GM12878 (cell line): ENCODE measurements at regions not wholly inside any gene's neighbourhood (a gene's known extent, or its start where the extent isn't known, plus 50 kb on each side); places are given as distances from the start of the nearest gene placed in this dataset.
A peak's percentile ranks its signal among the peaks of the same experiment; 100 is the strongest.

Experiments
- BCL11A ChIP-seq: IDR thresholded peaks from 2 replicates; pipeline ENCODE4 v1.6.1; 2011; ENCODE audit warnings: low read depth, low read length
- BCLAF1 ChIP-seq: fragments of 450-650 bp; IDR thresholded peaks from 2 replicates; pipeline ENCODE4 v1.6.1; 2017; ENCODE audit warnings: antibody characterized with exemption, mild to moderate bottlenecking, moderate library complexity
- BRCA1 ChIP-seq: IDR thresholded peaks from 2 replicates; pipeline ENCODE4 v1.6.1; 2011; ENCODE audit warnings: low read depth, low read length, improper control_type of control experiment
- CEBPZ ChIP-seq: fragments of 150-350 bp; IDR thresholded peaks from 2 replicates; pipeline ENCODE4 v1.6.1; 2016; ENCODE audit warnings: low read depth, low read length
- ESRRA ChIP-seq: IDR thresholded peaks from 2 replicates; pipeline ENCODE4 v1.6.1; 2012; ENCODE audit warnings: mild to moderate bottlenecking, low read length, improper control_type of control experiment
- FOS ChIP-seq: IDR thresholded peaks from 3 replicates; pipeline ENCODE4 v1.6.1; 2011; ENCODE audit warnings: borderline replicate concordance; ENCODE audit not compliant: insufficient read length; ENCODE audit errors: extremely low read depth
- GABPA ChIP-seq: IDR thresholded peaks from 2 replicates; pipeline ENCODE4 v1.6.1; 2014; ENCODE audit warnings: antibody characterized with exemption, low read depth, mild to moderate bottlenecking, inconsistent platforms
- HDAC6 ChIP-seq: fragments of 200-600 bp; sonication (generic); IDR thresholded peaks from one replicate; pipeline ENCODE4 v1.8.0; 2017; ENCODE audit warnings: antibody characterized with exemption; ENCODE audit not compliant: unreplicated experiment
- NFIC ChIP-seq: IDR thresholded peaks from 2 replicates; pipeline ENCODE4 v1.6.1; 2012; ENCODE audit warnings: low read depth, mild to moderate bottlenecking, inconsistent platforms, low read length, moderate library complexity
- PAX8 ChIP-seq: fragments of 450-650 bp; IDR thresholded peaks from 2 replicates; pipeline ENCODE4 v1.6.1; 2017; ENCODE audit warnings: mild to moderate bottlenecking, moderate library complexity
- POLR2A ChIP-seq: IDR thresholded peaks from 2 replicates; pipeline ENCODE4 v1.6.1; 2011; ENCODE audit warnings: low read depth, mild to moderate bottlenecking, low read length
- POLR2AphosphoS2 ChIP-seq: IDR thresholded peaks from 2 replicates; pipeline ENCODE4 v1.6.1; 2011; ENCODE audit warnings: low read depth, mild to moderate bottlenecking, low read length, improper control_type of control experiment, moderate library complexity
- RELA ChIP-seq: fragments of 450-650 bp; IDR thresholded peaks from 2 replicates; pipeline ENCODE4 v1.8.0; 2014; ENCODE audit warnings: borderline replicate concordance; ENCODE audit not compliant: partially characterized antibody
- RUNX3 ChIP-seq: IDR thresholded peaks from 2 replicates; pipeline ENCODE4 v1.6.1; 2012; ENCODE audit warnings: low read length, inconsistent platforms
- SMARCA5 ChIP-seq: fragments of 450-650 bp; IDR thresholded peaks from 2 replicates; pipeline ENCODE4 v1.6.1; 2017; ENCODE audit warnings: mild to moderate bottlenecking
- SMC3 ChIP-seq: IDR thresholded peaks from 2 replicates; pipeline ENCODE4 v1.6.1; 2011; ENCODE audit warnings: low read length, improper control_type of control experiment, borderline replicate concordance
- SUZ12 ChIP-seq: fragments of 200-600 bp; sonication (generic); IDR thresholded peaks from one replicate; pipeline ENCODE4 v1.6.1; 2018; ENCODE audit warnings: antibody characterized with exemption, mild to moderate bottlenecking; ENCODE audit not compliant: unreplicated experiment
- YBX1 ChIP-seq: fragments of 450-650 bp; IDR thresholded peaks from 2 replicates; pipeline ENCODE4 v1.6.1; 2016; ENCODE audit warnings: antibody characterized with exemption
- ZBTB11 ChIP-seq: fragments of 450-650 bp; formaldehyde crosslinking; IDR thresholded peaks from 2 replicates; pipeline ENCODE4 v1.5.0; 2022; ENCODE audit warnings: mild to moderate bottlenecking, missing genetic modification characterization
- ZNF384 ChIP-seq: IDR thresholded peaks from 2 replicates; pipeline ENCODE4 v1.6.1; 2012; ENCODE audit warnings: low read depth, mild to moderate bottlenecking, low read length, improper control_type of control experiment, borderline replicate concordance
- ZNF622 ChIP-seq: fragments of 450-650 bp; IDR thresholded peaks from 2 replicates; pipeline ENCODE4 v1.6.1; 2017; ENCODE audit warnings: mild to moderate bottlenecking, inconsistent platforms

GRCh38 chr2:186426153-186427016 lies 59.7 kb upstream of the ZC3H15 start (continued):
- TF ChIP-seq ZBTB11 (no peak), SMC3 (no peak), POLR2AphosphoS2 (no peak), POLR2A (no peak), BCLAF1 (no peak), SUZ12 (no peak), FOS (no peak), SMARCA5 (no peak), HDAC6 (no peak), PAX8 (no peak), ZNF384 (peak; percentile 65; the same call in 1 of the 2 replicates), BCL11A (peak; percentile 92), ZNF622 (no peak), YBX1 (no peak), NFIC (peak; percentile 90), GABPA (no peak), RUNX3 (peak; percentile 99), CEBPZ (no peak), BRCA1 (no peak), ESRRA (no peak), RELA (no peak)
